NCI-H510A treated with DMSO at 0.1 percent for 48 hours (cell line): ENCODE measurements at regions not wholly inside any gene's neighbourhood (a gene's known extent, or its start where the extent isn't known, plus 50 kb on each side); places are given as distances from the start of the nearest gene placed in this dataset.

Experiments
- DNase-seq: peaks from one replicate; lab custom pipeline; 2025; lab: John Stamatoyannopoulos, UW

DNA sequence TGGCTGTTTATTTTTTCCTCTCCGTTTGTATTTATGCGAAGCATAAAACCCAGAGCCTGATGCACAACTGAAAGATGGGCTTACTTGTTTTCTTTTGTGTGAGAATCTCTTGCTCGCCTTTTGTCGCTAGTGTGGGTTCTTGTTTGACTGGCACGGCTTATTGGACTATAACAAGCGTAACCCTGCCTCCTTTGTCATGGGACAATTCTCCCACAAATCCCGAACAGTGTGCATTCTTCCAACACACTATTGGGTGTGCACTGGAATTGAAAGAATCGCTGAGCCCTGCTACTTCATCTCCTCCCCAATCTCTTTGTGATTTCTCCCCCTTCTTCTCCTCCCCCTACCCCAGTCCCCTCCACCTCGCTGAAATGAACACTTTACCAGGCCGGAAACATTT is 110.8 kb downstream of the ZIC5 start:
- no peak for DNase-seq

- DNase-seq, result no peak
Observed at GRCh38 chr13:99859178-99860177, 112.1 kb downstream of the ZIC5 start.

- no peak for DNase-seq
Observed at GRCh38 chr13:99857738-99858137, 113.8 kb downstream of the ZIC5 start.

GRCh38 chr13:99855526-99856420 is 115.8 kb downstream of the ZIC5 start:
- DNase-seq, result no peak

DNA sequence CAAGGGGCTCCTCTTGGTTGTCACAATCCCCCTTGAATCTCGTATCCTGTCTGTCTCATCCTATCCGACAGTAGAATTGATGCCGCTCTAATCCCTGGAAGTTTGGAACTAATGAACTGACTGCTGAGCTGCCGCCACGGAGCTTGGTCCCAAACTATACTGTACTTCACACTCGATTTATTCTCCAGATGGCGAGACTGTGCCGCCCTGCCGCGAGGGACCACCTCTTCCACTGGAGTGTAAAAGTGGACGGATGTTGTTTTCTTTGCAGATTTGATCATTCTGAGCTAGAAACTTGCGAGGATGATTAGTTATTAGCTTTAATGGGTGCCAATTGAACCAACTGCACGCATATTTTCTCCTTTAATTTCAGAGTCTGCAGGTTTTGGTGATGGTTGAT is 117.2 kb downstream of the ZIC5 start:
- no peak for DNase-seq

DNA sequence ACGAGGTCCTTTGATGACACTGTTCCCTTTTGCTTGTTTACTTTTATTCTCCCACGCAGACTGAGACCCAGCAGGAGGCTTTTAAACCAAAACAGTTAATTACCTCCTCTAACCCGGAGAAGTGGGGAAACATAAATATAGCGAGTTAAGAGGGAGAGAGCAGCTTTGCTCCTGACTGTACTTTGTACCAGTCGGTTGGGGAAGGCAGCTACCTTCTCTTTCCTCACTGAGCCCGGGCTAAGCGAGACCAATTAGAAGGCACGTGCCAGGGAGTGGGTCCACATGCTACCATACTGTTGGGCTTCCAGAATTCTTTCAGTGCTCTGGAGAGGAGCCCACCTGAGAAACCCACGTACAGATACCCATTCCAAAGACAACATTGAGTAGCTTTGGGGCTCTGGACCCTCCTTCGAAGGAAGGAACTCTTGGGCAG is 124.2 kb downstream of the ZIC5 start:
- DNase-seq, result peak; percentile 24

- no peak for DNase-seq
Observed at GRCh38 chr13:99845161-99845874, 126.2 kb downstream of the ZIC5 start.

GRCh38 chr13:99844421-99844820 is 127.1 kb downstream of the ZIC5 start:
- no peak for DNase-seq

DNA sequence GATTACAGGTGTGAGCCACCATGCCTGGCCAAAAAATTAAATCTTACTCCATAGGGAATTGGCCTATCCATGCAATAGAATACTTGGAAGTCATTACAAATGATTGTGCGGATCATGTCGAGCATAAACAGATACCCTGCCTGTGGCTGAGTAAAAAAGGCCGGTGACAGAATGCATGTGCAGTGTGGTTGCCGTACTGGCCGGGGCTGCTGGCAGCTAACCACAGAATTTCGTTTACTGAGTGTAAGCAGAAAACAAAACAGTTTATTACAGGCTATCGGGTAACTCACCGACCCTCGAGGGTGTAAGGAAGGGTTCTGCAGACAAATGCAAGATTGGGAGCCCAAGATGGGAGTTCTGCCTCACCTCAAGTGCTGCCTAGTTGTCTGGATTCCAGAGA is 127.7 kb downstream of the ZIC5 start:
- DNase-seq, result no peak

- DNase-seq, result no peak
Observed at GRCh38 chr13:99842405-99842804, 129.2 kb downstream of the ZIC5 start.

DNA sequence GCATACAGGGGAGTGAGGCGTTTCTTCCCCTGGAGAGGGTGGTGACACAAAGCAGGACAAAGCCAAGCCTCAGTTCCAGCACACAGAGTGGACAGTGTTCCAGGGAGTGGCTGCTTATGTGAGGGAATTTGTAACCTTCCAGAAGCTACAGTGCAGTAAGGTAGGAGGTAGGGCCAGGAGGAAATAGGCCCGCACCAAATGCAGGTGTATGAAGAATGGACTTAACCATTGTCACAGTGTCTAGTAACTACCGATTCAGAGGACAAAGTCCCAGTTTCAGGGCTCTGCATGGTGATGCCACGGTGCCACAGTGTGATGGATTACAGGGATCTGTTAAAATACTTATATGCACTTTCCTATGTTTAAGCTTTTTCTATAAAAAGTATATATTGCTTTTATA is 135.3 kb downstream of the ZIC5 start:
- DNase-seq, result no peak

- DNase-seq, result no peak
Observed at GRCh38 chr13:99835442-99835841, 136.1 kb downstream of the ZIC5 start.

GRCh38 chr13:99834246-99834645 is 137.3 kb downstream of the ZIC5 start:
- no peak for DNase-seq

GRCh38 chr13:99832347-99832746 is 139.2 kb downstream of the ZIC5 start:
- DNase-seq, result no peak

GRCh38 chr13:99830931-99831330 is 140.6 kb downstream of the ZIC5 start:
- no peak for DNase-seq

DNA sequence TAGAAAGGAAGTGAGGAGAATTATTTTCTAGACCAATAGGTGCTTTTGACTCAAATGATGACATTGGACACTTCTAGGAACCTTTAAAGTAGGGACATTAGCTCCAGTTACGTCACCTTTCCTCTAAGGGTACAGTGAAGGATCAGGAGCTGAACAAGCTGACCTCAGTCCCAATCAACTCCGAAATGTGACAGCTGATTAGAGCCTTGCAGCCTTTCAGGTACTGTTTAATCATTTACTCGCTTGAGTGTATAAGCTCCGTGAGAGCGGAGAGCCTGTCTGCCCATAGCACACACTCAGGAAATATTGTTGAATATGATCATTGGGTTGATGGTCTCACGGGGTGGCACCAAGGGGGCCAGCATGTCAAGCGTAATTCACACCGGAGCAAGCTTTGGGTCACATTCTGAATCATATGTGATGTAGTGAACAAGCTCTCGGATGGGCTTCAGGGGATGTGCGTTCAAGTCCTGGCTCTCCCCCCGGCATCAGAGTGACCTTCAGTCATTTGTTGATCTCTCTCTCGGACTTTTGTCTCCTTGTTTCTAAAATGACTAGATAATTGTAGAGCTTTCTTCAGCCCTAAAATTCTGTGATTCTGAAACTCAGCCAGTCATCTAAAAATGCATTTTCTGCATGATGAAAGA is 141.9 kb downstream of the ZIC5 start:
- DNase-seq, result no peak

DNA sequence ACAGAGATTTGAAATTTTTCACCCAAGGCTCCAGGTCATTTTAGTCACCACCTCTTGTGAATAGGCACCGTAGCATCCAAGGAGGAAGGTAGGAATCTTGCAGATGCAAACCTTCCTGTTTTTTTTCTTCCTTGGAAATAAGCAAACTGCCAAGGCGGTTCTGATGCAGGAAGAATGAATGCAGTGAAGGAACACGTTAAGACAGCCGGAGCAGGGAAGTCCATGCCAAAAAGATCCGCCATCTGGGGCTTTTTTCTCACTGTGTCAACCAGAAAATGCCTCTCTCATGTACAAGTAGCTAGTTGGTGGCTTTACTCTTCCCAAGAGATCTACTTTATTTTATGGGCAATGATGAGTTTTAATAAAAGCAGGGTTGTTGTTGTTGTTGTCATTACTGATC is 142.4 kb downstream of the ZIC5 start:
- DNase-seq, result no peak

- no peak for DNase-seq
Observed at GRCh38 chr13:99828735-99829134, 142.8 kb downstream of the ZIC5 start.

- no peak for DNase-seq
Observed at GRCh38 chr13:99828123-99828522, 143.4 kb downstream of the ZIC5 start.

DNA sequence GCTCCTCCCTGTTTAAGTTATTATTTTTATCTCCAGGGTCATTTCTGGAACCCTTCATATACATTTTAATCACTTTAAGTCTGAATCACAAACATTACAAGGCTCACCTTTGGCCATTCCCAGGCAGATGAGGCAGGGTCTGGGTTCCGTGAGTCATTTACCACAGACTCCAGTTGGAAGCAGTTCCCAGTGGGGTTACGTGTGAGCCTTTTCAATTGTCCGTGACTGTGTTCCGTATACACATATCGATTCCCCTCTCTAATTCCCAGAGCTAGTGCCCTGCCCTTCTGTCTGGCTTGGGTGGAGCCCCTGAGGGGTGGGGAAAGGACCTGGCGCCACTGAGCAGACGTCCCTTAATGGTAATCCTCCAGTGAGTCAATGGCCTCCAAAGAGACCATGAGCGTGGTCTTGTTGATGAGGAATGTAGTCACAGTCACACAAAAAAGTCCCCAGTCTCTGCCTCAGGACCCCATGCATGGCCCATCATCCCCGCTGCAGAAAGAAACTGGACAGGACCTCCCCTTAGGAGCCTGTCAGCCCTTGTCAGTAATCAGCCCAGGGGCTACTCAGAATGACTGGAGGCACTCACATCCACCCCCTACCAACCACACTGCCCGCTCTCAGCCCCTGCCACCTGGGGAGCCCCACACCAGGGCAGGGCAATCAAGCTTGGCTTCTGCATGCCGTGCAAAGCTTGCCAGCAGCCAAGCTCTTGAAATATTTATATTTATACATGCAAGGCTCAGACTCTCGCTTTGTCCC is 144.4 kb downstream of the ZIC5 start:
- DNase-seq, result no peak

GRCh38 chr13:99823961-99824360 is 147.6 kb downstream of the ZIC5 start:
- DNase-seq, result no peak
